NB4 (cell line): ENCODE measurements at regions not wholly inside any gene's neighbourhood (a gene's known extent, or its start where the extent isn't known, plus 50 kb on each side); places are given as distances from the start of the nearest gene placed in this dataset.

Experiments used
- MYC ChIP-seq: IDR thresholded peaks from 2 replicates; pipeline ENCODE4 v1.6.1; 2011; ENCODE audit warnings: low read depth, low read length
- POLR2A ChIP-seq: IDR thresholded peaks from 2 replicates; pipeline ENCODE4 v1.6.1; 2011; ENCODE audit warnings: mild to moderate bottlenecking; ENCODE audit not compliant: insufficient read length; ENCODE audit errors: extremely low read depth

GRCh38 chr13:24610956-24611355 lies 69.3 kb upstream of the ATP12A start:
- no peak for TF ChIP-seq MYC
- no peak for TF ChIP-seq POLR2A
